MM.1S (cell line): ENCODE measurements at regions not wholly inside any gene's neighbourhood (a gene's known extent, or its start where the extent isn't known, plus 50 kb on each side); places are given as distances from the start of the nearest gene placed in this dataset.

Experiments
- DNase-seq: peaks from one replicate; pipeline ENCODE4 v3.0.0-alpha.2; 2015
- H2AFZ ChIP-seq: fragments of 300-600 bp; sonication (generic); 2 replicates; pipeline ENCODE4 v1.6.0; 2016; ENCODE audit warnings: antibody characterized with exemption, low read length
- H3F3A ChIP-seq: fragments of 300-600 bp; sonication (generic); 2 replicates; pipeline ENCODE4 v1.6.1; 2016; ENCODE audit warnings: mild to moderate bottlenecking, antibody characterized with exemption, low read length, moderate library complexity, mixed read lengths; ENCODE audit not compliant: insufficient read depth
- H3K27ac ChIP-seq: fragments of 300-600 bp; sonication (generic); 2 replicates; pipeline ENCODE4 v1.5.1; 2016; ENCODE audit warnings: mild to moderate bottlenecking, low read length
- H3K27me3 ChIP-seq: fragments of 300-600 bp; sonication (generic); replicated peaks from 2 replicates; pipeline ENCODE4 v1.6.0; 2016; ENCODE audit warnings: low read length; ENCODE audit not compliant: insufficient read depth
- H3K36me3 ChIP-seq: fragments of 300-600 bp; sonication (generic); replicated peaks from 2 replicates; pipeline ENCODE4 v1.6.1; 2016; ENCODE audit warnings: mild to moderate bottlenecking, low read length, mixed read lengths; ENCODE audit not compliant: insufficient read depth
- H3K4me1 ChIP-seq: fragments of 300-600 bp; sonication (generic); 2 replicates; pipeline ENCODE4 v1.6.1; 2016; ENCODE audit warnings: low read length, mixed read lengths
- H3K4me2 ChIP-seq: fragments of 300-600 bp; sonication (generic); 2 replicates; pipeline ENCODE4 v1.6.0; 2016; ENCODE audit warnings: low read depth, low read length
- H3K4me3 ChIP-seq: fragments of 300-600 bp; sonication (generic); 2 replicates; pipeline ENCODE4 v1.5.1; 2016; ENCODE audit warnings: low read length, mixed read lengths
- H3K79me2 ChIP-seq: fragments of 300-600 bp; sonication (generic); 2 replicates; pipeline ENCODE4 v1.6.1; 2016; ENCODE audit warnings: mixed run types, low read length, mixed read lengths
- H3K9ac ChIP-seq: fragments of 300-600 bp; sonication (generic); 2 replicates; pipeline ENCODE4 v1.6.1; 2016; ENCODE audit warnings: low read length, mixed read lengths
- H3K9me2 ChIP-seq: fragments of 300-600 bp; sonication (generic); replicated peaks from 2 replicates; pipeline ENCODE4 v1.6.1; 2016; ENCODE audit warnings: mild to moderate bottlenecking, low read length, mixed read lengths; ENCODE audit not compliant: insufficient read depth
- H3K9me3 ChIP-seq: fragments of 300-600 bp; sonication (generic); replicated peaks from 2 replicates; pipeline ENCODE4 v1.6.1; 2016; ENCODE audit warnings: mild to moderate bottlenecking, low read length, mixed read lengths; ENCODE audit not compliant: insufficient read depth
- H4K20me1 ChIP-seq: fragments of 300-600 bp; sonication (generic); 2 replicates; pipeline ENCODE4 v1.6.1; 2016; ENCODE audit warnings: mild to moderate bottlenecking, low read length, moderate library complexity, mixed read lengths; ENCODE audit not compliant: insufficient read depth
- CTCF ChIP-seq: fragments of 300-600 bp; sonication (generic); IDR thresholded peaks from 2 replicates; pipeline ENCODE4 v1.5.1; 2016; ENCODE audit warnings: antibody characterized with exemption, low read length, mixed read lengths
- EZH2 ChIP-seq: fragments of 300-600 bp; sonication (generic); optimal IDR thresholded peaks from 2 replicates; pipeline ENCODE3; 2017; ENCODE audit warnings: low read depth, mild to moderate bottlenecking, antibody characterized with exemption, low read length, mixed read lengths
- EZH2phosphoT487 ChIP-seq: fragments of 300-600 bp; sonication (generic); IDR thresholded peaks from 2 replicates; pipeline ENCODE4 v1.6.1; 2018; ENCODE audit warnings: antibody characterized with exemption, low read length

- Histone ChIP-seq H3K9me3 (no peaks in the 10 kb centered on the region), H3F3A (no peaks in the 10 kb centered on the region), H3K36me3 (no peaks in the 10 kb centered on the region), H3K4me3 (no peak overlapping the region), H3K9me2 (no peaks in the 10 kb centered on the region), H3K79me2 (no peaks in the 10 kb centered on the region), H2AFZ (no peak overlapping the region), H3K4me1 (no peaks in the 10 kb centered on the region), H3K4me2 (no peak overlapping the region), H3K27ac (no peak overlapping the region), H3K9ac (no peak overlapping the region), H3K27me3 (no peaks in the 10 kb centered on the region), H4K20me1 (no peaks in the 10 kb centered on the region)
- DNase-seq, result no peak
- TF ChIP-seq EZH2phosphoT487, result no peak
- no peak for TF ChIP-seq EZH2
- TF ChIP-seq CTCF, result no peak
These were observed 460.0 kb downstream of the NTRK2 start for GRCh38 chr9:85129514-85129913.

GRCh38 chr9:85118990-85119755 lies 449.6 kb downstream of the NTRK2 start:
- H3K4me2 ChIP-seq, result no peak overlapping the region
- H3K9ac ChIP-seq, result no peak overlapping the region
- H3K27me3 ChIP-seq, result no peaks in the 10 kb centered on the region
- no peaks in the 10 kb centered on the region for H3K36me3 ChIP-seq
- DNase-seq, result no peak
- no peaks in the 10 kb centered on the region for H3K9me2 ChIP-seq
- no peaks in the 10 kb centered on the region for H4K20me1 ChIP-seq
- no peak overlapping the region for H3K27ac ChIP-seq
- no peaks in the 10 kb centered on the region for H3K9me3 ChIP-seq
- no peaks in the 10 kb centered on the region for H3F3A ChIP-seq
- TF ChIP-seq EZH2 (no peak), CTCF (no peak), EZH2phosphoT487 (no peak)
- H3K79me2 ChIP-seq, result no peaks in the 10 kb centered on the region
- H3K4me3 ChIP-seq, result no peak overlapping the region
- no peak overlapping the region for H2AFZ ChIP-seq
- H3K4me1 ChIP-seq, result no peaks in the 10 kb centered on the region

- TF ChIP-seq EZH2phosphoT487 (no peak), EZH2 (no peak), CTCF (no peak)
- Histone ChIP-seq H3K36me3 (no peaks in the 10 kb centered on the region), H3F3A (no peaks in the 10 kb centered on the region), H3K4me2 (no peak overlapping the region), H4K20me1 (no peaks in the 10 kb centered on the region), H3K9ac (no peak overlapping the region), H3K9me3 (no peaks in the 10 kb centered on the region), H3K4me3 (no peak overlapping the region), H3K9me2 (no peaks in the 10 kb centered on the region), H2AFZ (no peak overlapping the region), H3K4me1 (no peaks in the 10 kb centered on the region), H3K79me2 (no peaks in the 10 kb centered on the region), H3K27ac (no peak overlapping the region), H3K27me3 (no peaks in the 10 kb centered on the region)
- DNase-seq, result no peak
These were observed 448.3 kb downstream of the NTRK2 start for GRCh38 chr9:85117831-85118230.
